HCT116 (cell line): ENCODE measurements at regions not wholly inside any gene's neighbourhood (a gene's known extent, or its start where the extent isn't known, plus 50 kb on each side); places are given as distances from the start of the nearest gene placed in this dataset.

ENCODE experiments used
- ATAC-seq: fragments of 200-7000 bp; cut with Tn5 transposase; 2 replicates; pipeline ENCODE4 v1.9.1; 2020; ENCODE audit warnings: mild to moderate bottlenecking, moderate library complexity
- BruUV-seq: library from RNA; stranded (reverse); fragments of 400-500 nt; replicated peaks from 2 replicates; lab custom pipeline; 2021; lab: Mats Ljungman, UMichigan
- CTCF ChIA-PET: fragments of 300-600 bp; sonication (Branson Sonifier 250); formaldehyde crosslinking; loops from one replicate; lab custom pipeline; 2021; ENCODE audit warnings: antibody characterized with exemption; lab: Charles Lee
- POLR2A ChIA-PET: fragments of 300-600, 350-600 bp; sonication (Branson Sonifier 250); formaldehyde crosslinking; loops from one replicate; lab custom pipeline; 2021; ENCODE audit warnings: antibody characterized with exemption; lab: Charles Lee
- RAD21 ChIA-PET, 2 experiments: fragments of 300-600 bp; sonication (Branson Sonifier 250); formaldehyde crosslinking; loops; one replicate each; lab custom pipeline; 2023; ENCODE audit warnings: low total read pairs in 2 of 2; ENCODE audit not compliant: uncharacterized antibody in 2 of 2, unreplicated experiment in 2 of 2, low non-redundant PET in 1 of 2; lab: Charles Lee
- DNase-seq: peaks from one replicate; pipeline ENCODE4 v3.0.0-alpha.2; 2010; ENCODE audit warnings: low read depth, low spot score
- H2AFZ ChIP-seq: fragments of 200-600 bp; shearing (Covaris generic), sonication (generic); 2 replicates; pipeline ENCODE4 v1.6.1; 2017; ENCODE audit warnings: low read depth, mixed run types, mixed read lengths, antibody characterized with exemption, low read length; ENCODE audit not compliant: poor library complexity, severe bottlenecking
- H3K27ac ChIP-seq: 2 replicates; pipeline ENCODE4 v1.5.1; 2012; ENCODE audit warnings: low read depth, low read length
- H3K27me3 ChIP-seq: fragments of 200-600 bp; sonication (generic); 2 replicates; pipeline ENCODE4 v1.6.1; 2016; ENCODE audit warnings: mixed run types, low read length, mixed read lengths; ENCODE audit not compliant: insufficient read depth
- H3K36me3 ChIP-seq, 2 experiments: fragments of 200-500 bp in 1 of 2; fragments of 200-600 bp in 1 of 2; sonication (Bioruptor generic) in 1 of 2; sonication (generic) in 1 of 2; 2 replicates each; pipeline versions ENCODE4 v1.5.1 to v1.6.1; 2014 to 2016; ENCODE audit warnings: low read length in 2 of 2, inconsistent platforms in 1 of 2, mixed read lengths in 1 of 2, mixed run types in 1 of 2; ENCODE audit not compliant: insufficient read depth in 2 of 2, control insufficient read depth in 1 of 2
- H3K4me1 ChIP-seq, 2 experiments: fragments of 200-600 bp in 1 of 2; sonication (generic) in 1 of 2; 2 replicates each; pipeline versions ENCODE4 v1.5.1 to v1.6.1; 2012 to 2017; ENCODE audit warnings: low read length in 2 of 2, inconsistent platforms in 1 of 2, mild to moderate bottlenecking in 1 of 2, mixed read lengths in 1 of 2, mixed run types in 1 of 2, moderate library complexity in 1 of 2; ENCODE audit not compliant: insufficient read depth in 2 of 2, control insufficient read depth in 1 of 2
- H3K4me2 ChIP-seq: fragments of 200-600 bp; sonication (generic); 2 replicates; pipeline ENCODE4 v1.6.1; 2017; ENCODE audit warnings: mixed run types, low read length, mixed read lengths
- H3K4me3 ChIP-seq, 2 experiments: fragments of 200-600 bp in 1 of 2; sonication (generic) in 1 of 2; replicated peaks in 1 of 2; 2 replicates each; pipeline ENCODE4 v1.5.1; 2011 to 2016; ENCODE audit warnings: low read length in 2 of 2, control low read depth in 1 of 2, low read depth in 1 of 2, mild to moderate bottlenecking in 1 of 2, mixed read lengths in 1 of 2, mixed run types in 1 of 2
- H3K79me2 ChIP-seq: fragments of 200-600 bp; sonication (generic); 2 replicates; pipeline ENCODE4 v1.6.1; 2017; ENCODE audit warnings: mild to moderate bottlenecking, mixed run types, low read length, moderate library complexity, mixed read lengths; ENCODE audit not compliant: insufficient read depth
- H3K9ac ChIP-seq: fragments of 200-600 bp; sonication (generic); 2 replicates; pipeline ENCODE4 v1.6.1; 2016; ENCODE audit warnings: low read length, mixed read lengths
- H3K9me2 ChIP-seq: fragments of 200-600 bp; sonication (generic), shearing (Covaris generic); 2 replicates; pipeline ENCODE4 v1.6.1; 2017; ENCODE audit warnings: mixed run types, mild to moderate bottlenecking, moderate library complexity; ENCODE audit not compliant: insufficient read depth
- H3K9me3 ChIP-seq, 2 experiments: fragments of 200-500 bp in 1 of 2; fragments of 200-600 bp in 1 of 2; sonication (Bioruptor generic) in 1 of 2; sonication (generic) in 1 of 2; 2 replicates each; pipeline ENCODE4 v1.6.1; 2014 to 2017; ENCODE audit warnings: low read length in 2 of 2, mixed read lengths in 2 of 2, inconsistent platforms in 1 of 2, low read depth in 1 of 2, mild to moderate bottlenecking in 1 of 2, mixed run types in 1 of 2, moderate library complexity in 1 of 2; ENCODE audit not compliant: control insufficient read depth in 1 of 2, insufficient read depth in 1 of 2
- H4K20me1 ChIP-seq: fragments of 200-600 bp; sonication (generic), shearing (Covaris generic); 2 replicates; pipeline ENCODE4 v1.6.1; 2017; ENCODE audit warnings: mixed run types, mild to moderate bottlenecking, moderate library complexity; ENCODE audit not compliant: insufficient read depth
- ELF1 ChIP-seq: IDR thresholded peaks from 2 replicates; pipeline ENCODE4 v1.6.1; 2012; ENCODE audit warnings: low read depth, borderline replicate concordance
- EZH2 ChIP-seq: fragments of 200-600 bp; sonication (generic); IDR thresholded peaks from 2 replicates; pipeline ENCODE4 v1.6.1; 2017; ENCODE audit warnings: antibody characterized with exemption, mixed run types
- EZH2phosphoT487 ChIP-seq: fragments of 200-600 bp; IDR thresholded peaks from 2 replicates; pipeline ENCODE4 v1.6.1; 2018; ENCODE audit warnings: antibody characterized with exemption, borderline replicate concordance
- FOSL1 ChIP-seq: IDR thresholded peaks from 2 replicates; pipeline ENCODE4 v1.6.1; 2012; ENCODE audit warnings: low read depth
- JUND ChIP-seq: IDR thresholded peaks from 2 replicates; pipeline ENCODE4 v1.6.1; 2012
- MAX ChIP-seq: IDR thresholded peaks from 2 replicates; pipeline ENCODE4 v1.6.1; 2012
- POLR2A ChIP-seq: IDR thresholded peaks from 2 replicates; pipeline ENCODE4 v1.7.0; 2011; ENCODE audit warnings: borderline replicate concordance; ENCODE audit not compliant: insufficient read depth, insufficient read length; ENCODE audit errors: extremely low read depth
- TCF7L2 ChIP-seq: IDR thresholded peaks from 2 replicates; pipeline ENCODE4 v1.7.0; 2011; ENCODE audit warnings: borderline replicate concordance, inconsistent platforms; ENCODE audit not compliant: insufficient read depth, insufficient read length; ENCODE audit errors: extremely low read depth
- YY1 ChIP-seq: IDR thresholded peaks from 2 replicates; pipeline ENCODE4 v1.6.1; 2011; ENCODE audit warnings: low read length, low read depth, moderate library complexity, mild to moderate bottlenecking; ENCODE audit not compliant: insufficient replicate concordance; ENCODE audit errors: extremely low read depth
- intact Hi-C: fragments of 100-400 bp; cut with micrococcal nuclease; formaldehyde crosslinking; loops from 2 replicates; pipeline ENCODE4 v1.10.0; 2022
- TF ChIP-seq, protein P1 (sequence below): IDR thresholded peaks from 2 replicates; pipeline ENCODE4 v1.6.1; 2011; ENCODE audit warnings: mild to moderate bottlenecking, low read length, moderate library complexity; ENCODE audit not compliant: insufficient replicate concordance; ENCODE audit errors: extremely low read depth

DNA sequence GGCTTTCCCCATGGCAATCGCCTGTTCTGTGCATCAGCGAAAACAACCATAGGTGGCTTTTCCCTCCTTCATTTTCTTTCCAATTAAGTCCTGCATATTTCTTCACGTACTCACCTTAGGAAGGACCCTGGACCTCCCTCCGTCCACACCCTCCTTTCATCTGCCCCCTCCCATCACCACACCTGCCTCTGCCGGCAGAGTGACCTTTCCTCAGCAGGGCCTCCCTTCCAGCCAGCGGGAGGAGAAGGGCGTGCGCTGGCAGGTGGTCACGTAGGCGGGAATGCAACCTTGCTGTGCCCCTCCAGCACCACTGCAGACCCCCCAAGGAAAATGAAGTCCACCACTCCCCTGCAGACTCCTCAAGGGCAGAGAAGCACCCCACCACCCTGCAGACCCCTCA lies 61.1 kb downstream of the GSX1 start (continued):
- TF ChIP-seq MAX (no peak), POLR2A (no peak), EZH2phosphoT487 (no peak), EZH2 (no peak), FOSL1 (no peak)
- TF ChIP-seq, protein P1, sequence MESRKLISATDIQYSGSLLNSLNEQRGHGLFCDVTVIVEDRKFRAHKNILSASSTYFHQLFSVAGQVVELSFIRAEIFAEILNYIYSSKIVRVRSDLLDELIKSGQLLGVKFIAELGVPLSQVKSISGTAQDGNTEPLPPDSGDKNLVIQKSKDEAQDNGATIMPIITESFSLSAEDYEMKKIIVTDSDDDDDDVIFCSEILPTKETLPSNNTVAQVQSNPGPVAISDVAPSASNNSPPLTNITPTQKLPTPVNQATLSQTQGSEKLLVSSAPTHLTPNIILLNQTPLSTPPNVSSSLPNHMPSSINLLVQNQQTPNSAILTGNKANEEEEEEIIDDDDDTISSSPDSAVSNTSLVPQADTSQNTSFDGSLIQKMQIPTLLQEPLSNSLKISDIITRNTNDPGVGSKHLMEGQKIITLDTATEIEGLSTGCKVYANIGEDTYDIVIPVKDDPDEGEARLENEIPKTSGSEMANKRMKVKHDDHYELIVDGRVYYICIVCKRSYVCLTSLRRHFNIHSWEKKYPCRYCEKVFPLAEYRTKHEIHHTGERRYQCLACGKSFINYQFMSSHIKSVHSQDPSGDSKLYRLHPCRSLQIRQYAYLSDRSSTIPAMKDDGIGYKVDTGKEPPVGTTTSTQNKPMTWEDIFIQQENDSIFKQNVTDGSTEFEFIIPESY: no peak

- no peak for DNase-seq
- Histone ChIP-seq H3K9me3 (no peaks in the 10 kb centered on the region), H4K20me1 (no peaks in the 10 kb centered on the region), H3K4me3 (no peak overlapping the region), H3K27me3 (no peaks in the 10 kb centered on the region), H3K4me2 (no peak overlapping the region), H3K9ac (no peak overlapping the region), H3K4me1 (peaks cover 0 to 5% of the 10 kb centered on the region in 2 experiments; a peak in 2 of 4 replicates), H3K79me2 (no peaks in the 10 kb centered on the region), H3K36me3 (no peaks in the 10 kb centered on the region), H3K9me2 (no peaks in the 10 kb centered on the region), H3K27ac (no peak overlapping the region), H2AFZ (no peak overlapping the region)
- no peak for ATAC-seq
- no peak for TF ChIP-seq JUND
- no peak for TF ChIP-seq ELF1
- TF ChIP-seq TCF7L2: no peak
- TF ChIP-seq YY1: no peak
- ChIA-PET CTCF (no interaction called here), RAD21 (no interaction called here), POLR2A (no interaction called here)
- intact Hi-C loops: no loop called here
- no TSS peak for BruUV-seq
Measured at GRCh38 chr13:27853861-27854260, 61.6 kb downstream of the GSX1 start.
